HG03103 (cell line): ENCODE measurements at regions not wholly inside any gene's neighbourhood (a gene's known extent, or its start where the extent isn't known, plus 50 kb on each side); places are given as distances from the start of the nearest gene placed in this dataset.
"Not testable (repeated sequence)": the region's sequence is repeated elsewhere in the genome, so short reads cannot be mapped to it uniquely, and the experiment has no call there.

Source experiments
- ATAC-seq: cut with Tn5 transposase; IDR thresholded peaks from one replicate; pipeline ENCODE4 v1.9.1; 2021; ENCODE audit warnings: low read depth; ENCODE audit not compliant: unreplicated experiment

GRCh38 chr5:82664732-82665131 is 386.6 kb upstream of the RPS23 start:
- no peak for ATAC-seq

- no peak for ATAC-seq
These were observed 385.1 kb upstream of the RPS23 start for GRCh38 chr5:82663225-82663624.

- ATAC-seq, result no peak
These were observed 384.2 kb upstream of the RPS23 start for GRCh38 chr5:82662340-82662739.

GRCh38 chr5:82661933-82662332 is 383.8 kb upstream of the RPS23 start:
- no peak for ATAC-seq

GRCh38 chr5:82661462-82661861 is 383.3 kb upstream of the RPS23 start:
- ATAC-seq, result no peak

GRCh38 chr5:82659115-82659514 is 381.0 kb upstream of the RPS23 start:
- ATAC-seq, result no peak

GRCh38 chr5:82657033-82657699 is 379.0 kb upstream of the RPS23 start:
- ATAC-seq, result no peak

GRCh38 chr5:82656341-82656761 is 378.2 kb upstream of the RPS23 start:
- no peak for ATAC-seq

GRCh38 chr5:82655078-82655477 is 376.9 kb upstream of the RPS23 start:
- ATAC-seq, result no peak

GRCh38 chr5:82649943-82650342 is 371.8 kb upstream of the RPS23 start:
- ATAC-seq, result no peak

GRCh38 chr5:82644766-82645165 is 366.6 kb upstream of the RPS23 start:
- no peak for ATAC-seq

GRCh38 chr5:82644229-82644628 is 366.1 kb upstream of the RPS23 start:
- no peak for ATAC-seq

GRCh38 chr5:82642313-82642712 is 364.2 kb upstream of the RPS23 start:
- ATAC-seq, result no peak

GRCh38 chr5:82641331-82642003 is 363.3 kb upstream of the RPS23 start:
- peak; percentile 68 for ATAC-seq

- no peak for ATAC-seq
These were observed 362.8 kb upstream of the RPS23 start for GRCh38 chr5:82640916-82641315.

GRCh38 chr5:82639393-82640144 is 361.4 kb upstream of the RPS23 start:
- no peak for ATAC-seq

GRCh38 chr5:82636591-82636990 is 358.4 kb upstream of the RPS23 start:
- no peak for ATAC-seq

- no peak for ATAC-seq
These were observed 357.6 kb upstream of the RPS23 start for GRCh38 chr5:82635561-82636288.

- no peak for ATAC-seq
These were observed 350.3 kb upstream of the RPS23 start for GRCh38 chr5:82628364-82628910.

- not testable (repeated sequence) for ATAC-seq
These were observed 348.9 kb upstream of the RPS23 start for GRCh38 chr5:82626905-82627591.
